Ishikawa (cell line): ENCODE measurements at regions not wholly inside any gene's neighbourhood (a gene's known extent, or its start where the extent isn't known, plus 50 kb on each side); places are given as distances from the start of the nearest gene placed in this dataset.

Experiments used
- CEBPB ChIP-seq: IDR thresholded peaks from 2 replicates; pipeline ENCODE4 v1.6.1; 2012
- RAD21 ChIP-seq: IDR thresholded peaks from 2 replicates; pipeline ENCODE4 v1.6.1; 2012; ENCODE audit warnings: low read depth
- YY1 ChIP-seq: IDR thresholded peaks from 2 replicates; pipeline ENCODE4 v1.6.1; 2012; ENCODE audit warnings: low read depth
- TF ChIP-seq, protein P1 (sequence below): IDR thresholded peaks from 2 replicates; pipeline ENCODE4 v1.6.1; 2012; ENCODE audit warnings: low read depth, mild to moderate bottlenecking

DNA sequence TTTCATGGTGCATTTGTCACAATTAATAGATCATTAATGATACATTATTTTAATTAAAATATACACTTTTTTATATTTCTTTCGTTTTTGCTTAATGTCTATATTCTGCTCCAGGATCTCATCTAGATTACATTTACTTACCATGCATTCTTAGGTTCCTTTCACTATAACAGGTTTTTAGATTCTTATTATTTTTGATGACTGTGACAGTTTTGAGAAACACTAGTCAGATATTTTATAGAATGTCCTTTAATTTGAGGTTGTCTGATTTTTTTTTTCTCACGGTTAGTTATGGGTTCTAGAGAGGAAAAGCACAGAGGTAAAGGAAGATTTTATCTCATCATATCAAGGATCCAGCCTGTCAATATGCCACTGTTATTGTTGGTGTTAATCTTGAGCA lies 595.8 kb upstream of the BCHE start:
- TF ChIP-seq, protein P1, sequence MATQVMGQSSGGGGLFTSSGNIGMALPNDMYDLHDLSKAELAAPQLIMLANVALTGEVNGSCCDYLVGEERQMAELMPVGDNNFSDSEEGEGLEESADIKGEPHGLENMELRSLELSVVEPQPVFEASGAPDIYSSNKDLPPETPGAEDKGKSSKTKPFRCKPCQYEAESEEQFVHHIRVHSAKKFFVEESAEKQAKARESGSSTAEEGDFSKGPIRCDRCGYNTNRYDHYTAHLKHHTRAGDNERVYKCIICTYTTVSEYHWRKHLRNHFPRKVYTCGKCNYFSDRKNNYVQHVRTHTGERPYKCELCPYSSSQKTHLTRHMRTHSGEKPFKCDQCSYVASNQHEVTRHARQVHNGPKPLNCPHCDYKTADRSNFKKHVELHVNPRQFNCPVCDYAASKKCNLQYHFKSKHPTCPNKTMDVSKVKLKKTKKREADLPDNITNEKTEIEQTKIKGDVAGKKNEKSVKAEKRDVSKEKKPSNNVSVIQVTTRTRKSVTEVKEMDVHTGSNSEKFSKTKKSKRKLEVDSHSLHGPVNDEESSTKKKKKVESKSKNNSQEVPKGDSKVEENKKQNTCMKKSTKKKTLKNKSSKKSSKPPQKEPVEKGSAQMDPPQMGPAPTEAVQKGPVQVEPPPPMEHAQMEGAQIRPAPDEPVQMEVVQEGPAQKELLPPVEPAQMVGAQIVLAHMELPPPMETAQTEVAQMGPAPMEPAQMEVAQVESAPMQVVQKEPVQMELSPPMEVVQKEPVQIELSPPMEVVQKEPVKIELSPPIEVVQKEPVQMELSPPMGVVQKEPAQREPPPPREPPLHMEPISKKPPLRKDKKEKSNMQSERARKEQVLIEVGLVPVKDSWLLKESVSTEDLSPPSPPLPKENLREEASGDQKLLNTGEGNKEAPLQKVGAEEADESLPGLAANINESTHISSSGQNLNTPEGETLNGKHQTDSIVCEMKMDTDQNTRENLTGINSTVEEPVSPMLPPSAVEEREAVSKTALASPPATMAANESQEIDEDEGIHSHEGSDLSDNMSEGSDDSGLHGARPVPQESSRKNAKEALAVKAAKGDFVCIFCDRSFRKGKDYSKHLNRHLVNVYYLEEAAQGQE: no peak
- no peak for TF ChIP-seq RAD21
- no peak for TF ChIP-seq YY1
- TF ChIP-seq CEBPB: no peak
